GM19468 (cell line): ENCODE measurements at regions not wholly inside any gene's neighbourhood (a gene's known extent, or its start where the extent isn't known, plus 50 kb on each side); places are given as distances from the start of the nearest gene placed in this dataset.
"Not testable (repeated sequence)": the region's sequence is repeated elsewhere in the genome, so short reads cannot be mapped to it uniquely, and the experiment has no call there.

Source experiments
- ATAC-seq: cut with Tn5 transposase; IDR thresholded peaks from one replicate; pipeline ENCODE4 v1.9.1; 2021; ENCODE audit warnings: mild to moderate bottlenecking, moderate library complexity, moderate number of reproducible peaks; ENCODE audit not compliant: unreplicated experiment; ENCODE audit errors: extremely low read depth

DNA sequence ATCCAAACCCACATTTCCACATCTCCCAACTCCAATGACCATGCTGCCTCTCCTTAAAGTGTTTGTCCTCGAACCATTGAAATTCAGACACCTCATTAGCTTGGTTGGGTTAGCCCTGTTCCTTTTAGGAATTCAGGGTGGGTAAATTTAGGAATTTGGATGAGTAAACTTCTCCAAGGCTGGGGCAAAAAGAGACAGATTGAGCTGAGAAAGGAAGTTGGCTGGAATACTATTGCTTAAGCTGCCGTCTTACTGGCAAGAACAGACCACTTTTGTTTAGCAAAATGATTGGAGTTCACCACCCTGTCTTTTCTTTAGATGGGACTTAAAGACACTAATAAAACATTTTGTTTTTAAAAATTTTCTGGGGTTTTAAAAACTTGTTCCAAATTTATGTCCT lies 143.6 kb upstream of the GDNF start:
- ATAC-seq: no peak

DNA sequence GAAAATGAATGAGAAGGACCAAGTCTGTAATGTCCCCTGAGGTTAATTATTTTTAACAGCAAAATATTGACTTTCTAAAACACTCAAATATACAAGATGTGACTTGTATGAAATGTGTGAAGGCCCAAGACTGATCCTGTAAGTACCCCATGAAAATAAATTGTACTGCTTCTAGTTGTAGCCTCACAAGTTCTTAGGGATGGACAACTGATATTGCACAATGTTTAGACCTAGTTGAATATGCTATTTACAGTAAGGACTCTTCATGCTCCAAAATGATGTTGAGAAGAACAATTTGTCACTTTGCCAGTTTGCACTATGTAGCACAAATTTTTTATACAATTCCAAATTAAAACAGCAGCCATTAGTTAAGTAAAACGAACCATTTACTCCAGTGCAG lies 139.7 kb upstream of the GDNF start:
- ATAC-seq: no peak

DNA sequence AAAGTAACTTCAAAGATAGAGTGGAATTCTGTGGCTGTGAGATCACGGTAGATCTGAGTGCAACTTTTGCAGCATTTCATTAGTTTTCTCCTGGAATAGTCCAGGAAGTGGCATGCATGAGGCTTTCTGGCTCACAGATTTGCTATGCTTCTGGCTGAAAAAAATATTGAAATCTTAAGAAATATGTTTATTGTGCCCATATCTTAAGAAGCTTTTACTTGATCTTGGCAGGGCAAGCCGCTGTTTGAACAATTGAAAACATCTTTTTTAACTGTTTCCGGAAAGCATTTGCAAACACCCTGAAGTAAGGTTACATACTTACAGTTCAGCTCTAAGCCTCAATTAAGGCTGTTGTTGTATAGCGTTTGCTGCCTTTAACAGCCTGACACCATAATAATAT lies 135.7 kb upstream of the GDNF start:
- no peak for ATAC-seq

DNA sequence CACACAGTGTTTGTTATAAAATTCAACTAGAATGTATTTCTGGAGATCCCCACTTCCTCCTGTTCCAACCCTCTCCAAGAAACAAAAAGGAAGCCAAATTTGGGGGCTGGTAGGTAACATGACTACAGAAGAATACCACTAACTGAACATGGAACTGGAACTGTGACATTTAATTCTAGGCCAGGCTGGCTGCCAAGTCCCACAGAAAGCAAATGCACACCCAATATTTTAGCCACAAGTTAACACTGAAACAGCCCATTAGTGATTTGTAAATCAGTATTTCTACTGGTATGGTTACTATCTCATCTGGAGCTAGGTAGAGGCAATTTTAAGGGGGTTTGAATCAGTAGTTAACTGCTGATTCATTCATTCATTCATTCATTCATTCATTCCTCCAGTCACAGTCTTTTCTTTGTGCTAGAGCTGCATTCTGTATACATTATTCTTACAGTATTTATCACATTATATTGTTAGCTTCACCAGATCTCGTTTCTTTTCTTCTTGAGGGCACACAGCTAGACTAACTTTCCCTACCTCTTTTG lies 131.7 kb upstream of the GDNF start:
- no peak for ATAC-seq

DNA sequence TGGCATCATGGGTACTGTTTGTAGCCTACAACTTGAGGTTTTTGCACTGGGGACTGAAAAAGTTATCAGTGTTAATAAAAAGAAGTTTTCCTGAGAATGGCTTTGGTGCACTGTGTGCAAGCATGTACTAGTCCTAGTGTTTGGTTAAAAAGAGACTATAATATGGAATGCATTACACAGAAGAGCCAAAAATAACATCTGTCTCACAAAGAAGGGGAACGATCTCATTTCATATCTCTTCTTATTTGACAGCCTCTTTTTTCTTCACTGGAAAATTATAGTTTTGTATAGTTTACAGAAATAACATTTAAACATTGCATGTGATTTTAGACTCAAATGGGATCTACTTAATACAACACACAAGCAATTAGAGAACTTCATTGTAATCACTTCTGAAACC lies 127.0 kb upstream of the GDNF start:
- no peak for ATAC-seq

DNA sequence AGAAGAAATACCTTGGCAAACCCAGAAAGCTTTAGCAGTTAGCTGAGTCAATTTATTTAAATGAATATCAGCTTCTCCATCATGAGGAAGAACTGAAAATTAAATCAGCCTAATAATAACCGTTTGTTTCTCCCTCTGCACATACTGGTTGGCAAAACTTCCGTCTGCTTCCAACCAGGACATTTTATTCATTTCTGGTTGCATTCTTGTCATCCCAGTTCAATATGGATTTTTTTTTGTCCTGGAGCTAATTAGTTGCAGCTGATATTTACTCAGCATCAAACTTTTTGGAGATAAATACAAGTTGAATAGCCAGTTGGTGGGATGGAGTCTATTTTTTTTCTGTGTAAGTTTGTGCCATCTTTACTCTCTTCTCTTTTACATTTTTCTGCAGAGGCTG lies 126.5 kb upstream of the GDNF start:
- ATAC-seq: no peak

DNA sequence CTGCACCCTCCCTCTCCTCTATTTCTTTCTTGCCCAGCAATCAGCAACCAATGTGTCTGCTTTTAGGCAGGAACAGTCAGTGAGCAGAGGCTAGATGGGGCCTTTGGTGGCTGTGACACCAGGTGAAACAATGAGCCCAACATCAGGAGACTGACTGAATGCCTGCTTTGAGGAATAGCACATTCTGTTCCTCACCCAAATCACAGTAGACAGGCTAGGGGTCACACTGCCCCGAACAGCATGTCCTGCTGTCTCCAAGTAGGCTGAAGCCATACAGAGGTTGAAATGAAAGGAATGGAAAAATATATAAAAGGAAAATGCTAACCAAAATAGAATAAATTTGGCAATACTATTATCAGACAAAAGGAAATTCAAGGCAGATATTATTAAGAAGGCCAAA lies 122.5 kb upstream of the GDNF start:
- ATAC-seq: no peak

DNA sequence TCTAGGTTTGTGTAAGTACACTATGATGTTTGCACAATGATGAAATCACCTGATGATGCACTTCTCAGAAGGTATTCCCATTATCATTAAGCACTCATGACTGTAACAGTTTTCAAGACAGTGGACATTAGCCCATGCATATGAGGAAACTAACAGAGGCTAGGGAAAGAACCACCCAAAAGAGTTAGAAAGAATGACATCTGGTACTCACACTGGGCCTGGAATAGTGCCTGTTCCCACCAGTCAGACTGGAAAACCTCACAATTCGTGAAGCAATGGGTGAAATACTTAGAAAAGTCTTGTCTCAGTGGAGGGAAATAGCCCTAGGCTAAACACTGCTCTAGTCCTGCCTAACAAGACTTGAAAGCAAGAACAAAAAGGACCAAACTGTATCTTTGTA lies 117.4 kb upstream of the GDNF start:
- ATAC-seq: no peak

DNA sequence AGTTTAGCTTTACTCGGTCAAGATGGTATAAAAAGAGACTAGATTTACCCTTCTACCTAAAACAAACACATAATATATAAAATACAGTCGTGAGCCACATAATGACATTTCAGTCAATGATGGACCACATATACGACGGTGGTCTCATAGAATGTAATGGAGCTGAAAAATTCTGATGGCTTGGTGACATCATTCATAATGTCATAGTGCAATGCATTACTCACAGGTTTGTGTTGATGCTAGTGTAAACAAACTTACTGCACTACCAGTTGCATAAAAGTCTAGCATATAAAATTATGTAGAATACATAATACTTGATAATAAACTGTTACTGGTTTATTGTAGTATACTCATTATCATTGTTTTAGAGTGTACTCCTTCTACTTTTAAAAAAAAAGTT lies 115.9 kb upstream of the GDNF start:
- ATAC-seq: no peak

DNA sequence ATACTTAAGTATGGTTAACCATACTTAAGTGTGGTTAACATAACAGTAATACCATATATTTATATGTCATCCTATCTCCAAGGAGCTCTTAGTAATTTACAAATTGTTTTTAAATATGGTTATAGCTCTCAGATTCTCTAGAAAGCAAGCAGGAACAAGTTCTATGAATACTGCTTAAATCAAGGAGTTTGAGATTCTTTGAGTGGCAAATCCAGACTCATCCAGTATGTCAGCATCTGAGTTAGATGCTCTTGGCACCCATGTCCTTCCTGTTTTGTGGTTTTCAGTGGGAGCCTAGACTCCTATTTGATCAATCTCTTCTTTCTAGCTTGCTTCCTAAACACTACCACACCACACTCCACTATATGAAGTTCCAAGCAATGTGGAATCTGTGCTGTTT lies 114.7 kb upstream of the GDNF start:
- ATAC-seq: no peak

DNA sequence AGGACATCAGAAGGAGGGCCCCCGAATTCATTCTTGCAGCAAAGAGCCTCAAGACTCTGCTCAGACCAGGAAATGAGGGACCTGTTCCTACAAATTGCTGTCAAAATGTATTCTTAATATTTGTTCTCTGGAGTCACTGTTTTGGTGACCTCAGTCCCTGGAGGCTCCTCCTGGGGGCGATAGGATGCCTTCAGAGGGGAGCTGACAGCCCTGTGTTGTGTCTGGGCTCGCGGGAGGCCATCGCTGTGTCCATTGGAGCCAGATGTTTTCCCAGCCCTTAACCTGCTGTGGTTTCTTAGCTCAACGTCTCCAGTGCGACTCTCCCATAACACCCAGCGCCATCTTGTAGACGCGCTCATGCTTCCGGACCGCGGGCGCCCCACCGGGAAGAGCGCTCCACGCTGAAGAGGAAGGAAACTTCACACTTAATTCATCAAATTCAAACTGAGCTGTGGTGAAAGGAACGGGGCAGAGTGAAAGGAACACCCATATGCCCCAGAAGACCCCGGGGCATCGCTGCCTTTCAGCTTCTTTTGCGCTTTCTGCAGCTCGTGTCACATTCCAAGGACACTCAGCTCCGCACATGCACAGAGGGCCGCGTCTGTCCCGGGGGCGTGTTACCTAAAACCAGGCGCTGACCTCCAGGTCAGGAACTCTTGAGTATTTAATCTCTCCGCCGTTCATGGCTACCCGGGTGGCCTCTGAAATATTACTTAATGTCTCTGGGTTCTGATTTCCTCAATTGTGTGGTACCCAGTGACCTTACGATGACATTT lies 112.3 kb upstream of the GDNF start:
- ATAC-seq: no peak

DNA sequence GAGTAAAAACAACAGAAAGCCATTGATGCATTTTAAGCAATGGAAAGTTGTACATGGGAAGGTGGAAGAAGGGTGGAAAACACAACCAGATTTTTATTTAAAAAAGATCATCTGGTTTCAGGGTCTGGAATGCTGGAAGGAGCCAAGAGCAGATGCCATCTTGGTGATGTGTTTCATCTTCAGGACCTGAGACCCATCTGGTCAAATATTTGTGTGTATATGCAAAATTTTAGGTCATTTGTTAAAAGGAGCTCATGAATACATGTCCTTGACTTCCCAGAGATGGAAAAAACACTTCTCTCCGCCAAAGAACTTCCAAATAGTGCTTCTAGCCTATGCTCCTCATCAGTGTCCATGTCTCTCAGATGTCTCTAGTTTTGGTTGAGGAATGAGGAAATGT lies 110.6 kb upstream of the GDNF start:
- no peak for ATAC-seq

DNA sequence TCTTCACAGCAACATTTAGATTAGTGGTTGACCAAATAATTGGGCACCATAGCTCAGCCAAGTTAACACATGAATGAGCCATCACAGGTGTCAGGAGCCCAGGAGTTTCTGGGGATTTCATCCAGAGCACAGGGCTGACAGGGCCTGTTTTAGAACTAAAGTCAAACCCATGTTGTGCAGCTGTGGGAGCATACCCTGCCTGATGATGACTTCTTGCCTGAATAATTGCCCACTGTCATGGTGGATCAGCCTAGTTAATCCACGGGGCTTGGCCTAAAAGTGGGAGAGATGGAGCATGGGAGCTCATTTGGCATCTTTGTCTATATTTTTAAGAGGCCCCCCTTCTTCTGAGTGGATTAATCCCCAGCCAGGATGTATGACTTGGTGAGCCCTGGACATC lies 105.6 kb upstream of the GDNF start:
- no peak for ATAC-seq

DNA sequence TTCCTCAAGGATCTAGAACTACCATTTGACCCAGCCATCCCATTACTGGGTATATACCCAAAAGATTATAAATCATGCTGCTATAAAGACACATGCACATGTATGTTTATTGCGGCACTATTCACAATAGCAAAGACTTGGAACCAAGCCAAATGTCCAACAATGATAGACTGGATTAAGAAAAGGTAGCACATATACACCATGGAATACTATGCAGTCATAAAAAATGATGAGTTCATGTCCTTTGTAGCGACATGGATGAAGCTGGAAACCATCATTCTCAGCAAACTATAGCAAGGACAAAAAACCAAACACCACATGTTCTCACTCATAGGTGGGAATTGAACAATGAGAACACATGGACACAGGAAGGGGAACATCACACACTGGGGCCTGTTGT lies 103.3 kb upstream of the GDNF start:
- not testable (repeated sequence) for ATAC-seq

DNA sequence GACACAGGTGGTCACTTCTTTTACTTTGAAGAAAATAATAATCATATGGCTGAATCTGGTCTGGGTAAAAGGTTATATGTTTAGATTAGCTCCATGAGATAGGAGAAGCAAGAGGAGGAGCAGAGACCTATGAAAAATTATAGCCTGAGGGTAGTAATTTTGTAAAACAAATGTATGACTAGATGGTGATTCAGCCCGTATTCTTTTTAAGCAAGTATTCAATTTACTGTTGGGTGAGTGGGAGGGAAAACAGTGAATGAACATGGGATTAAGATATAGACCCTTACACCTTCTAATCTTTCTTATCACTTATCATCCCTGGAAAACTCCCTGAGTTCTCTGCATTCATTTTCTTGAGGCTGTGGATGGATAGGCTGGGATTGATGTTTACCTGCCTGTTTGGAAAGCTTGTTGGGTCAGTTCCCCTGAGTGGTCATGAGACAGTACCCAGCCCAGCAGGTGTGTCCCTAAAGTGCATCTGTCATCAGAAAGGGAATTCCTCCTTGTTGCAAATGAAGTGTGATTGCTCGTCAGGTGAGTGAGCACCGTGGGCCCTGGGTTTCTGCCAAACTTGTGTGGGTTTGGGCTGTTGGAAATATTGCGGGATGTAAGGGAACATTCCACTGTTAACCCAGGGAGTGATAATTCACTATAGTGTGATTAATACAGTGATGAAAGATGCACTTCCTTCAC lies 101.2 kb upstream of the GDNF start:
- ATAC-seq: no peak

DNA sequence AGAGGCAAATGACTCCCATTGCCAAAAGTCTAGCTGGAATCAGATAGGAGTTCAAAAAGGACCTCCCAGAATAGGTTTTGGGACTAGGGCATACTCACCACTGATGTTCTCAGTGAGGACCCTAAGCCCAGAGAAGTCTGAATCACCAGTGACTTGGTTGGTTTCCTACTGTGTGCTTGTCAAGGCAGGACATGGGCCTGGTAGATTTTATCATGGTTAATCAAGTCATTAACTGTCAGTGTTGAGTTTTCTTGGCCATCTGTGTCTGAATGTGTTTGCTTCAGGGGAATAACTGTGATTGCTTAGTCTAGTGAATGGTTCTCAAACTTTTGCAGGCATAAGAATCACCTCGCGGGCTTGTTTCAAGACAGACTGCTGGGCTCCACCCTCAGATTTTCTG lies 99.0 kb upstream of the GDNF start:
- ATAC-seq: no peak

DNA sequence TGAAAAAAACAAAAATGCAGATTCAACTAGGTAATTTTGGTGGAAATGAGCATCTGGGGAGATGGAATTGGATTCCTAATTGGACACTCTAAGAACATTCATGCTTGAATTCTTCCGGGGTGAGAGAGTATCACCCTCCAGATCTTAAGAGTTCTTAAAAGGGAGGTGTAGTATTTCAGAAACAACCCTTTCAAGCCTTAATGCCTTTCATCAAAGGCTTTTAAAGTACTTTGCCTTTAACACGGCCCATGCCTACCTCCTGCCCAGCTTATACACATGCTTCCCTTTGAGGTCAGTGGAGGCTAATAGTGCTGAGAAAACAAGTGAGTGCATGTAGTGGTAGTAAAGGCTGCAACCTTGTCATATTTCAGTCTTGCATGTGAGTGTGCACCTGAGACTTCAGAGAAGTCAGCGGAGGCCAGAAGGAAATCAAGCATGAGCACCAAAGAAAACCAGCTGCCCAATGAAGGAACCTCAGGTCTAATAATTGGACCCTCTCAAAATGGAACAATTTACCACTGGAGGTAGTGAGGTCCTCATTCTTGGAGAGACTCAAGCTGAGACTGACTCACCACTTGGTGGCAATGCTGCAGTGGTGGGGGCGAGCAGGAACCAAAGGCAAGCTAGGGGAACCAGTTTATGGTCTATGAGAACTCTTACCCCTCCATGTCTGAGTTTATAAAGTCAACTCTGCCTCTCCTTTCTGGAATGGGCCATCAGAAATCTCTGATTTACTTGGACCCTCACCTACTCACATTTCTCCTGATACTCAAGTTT lies 98.4 kb upstream of the GDNF start:
- no peak for ATAC-seq

DNA sequence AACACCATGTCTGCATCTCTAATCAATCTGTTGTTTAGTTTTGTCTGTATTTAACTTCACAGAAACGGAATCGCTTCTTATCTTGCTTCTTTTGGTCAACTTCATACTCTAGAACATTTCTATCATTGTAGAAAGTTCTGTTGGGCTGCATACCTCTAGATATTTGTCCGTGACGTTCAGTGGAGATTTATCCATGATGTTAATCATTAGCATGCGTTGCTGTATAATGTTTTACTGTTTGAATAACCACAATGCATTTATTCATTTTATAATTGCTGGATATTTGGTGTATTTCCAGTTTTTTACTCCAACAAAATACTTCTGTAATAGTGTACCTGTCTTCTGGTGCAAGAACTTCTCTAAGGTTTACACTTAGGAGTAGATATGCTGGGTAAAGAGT lies 96.2 kb upstream of the GDNF start:
- no peak for ATAC-seq

DNA sequence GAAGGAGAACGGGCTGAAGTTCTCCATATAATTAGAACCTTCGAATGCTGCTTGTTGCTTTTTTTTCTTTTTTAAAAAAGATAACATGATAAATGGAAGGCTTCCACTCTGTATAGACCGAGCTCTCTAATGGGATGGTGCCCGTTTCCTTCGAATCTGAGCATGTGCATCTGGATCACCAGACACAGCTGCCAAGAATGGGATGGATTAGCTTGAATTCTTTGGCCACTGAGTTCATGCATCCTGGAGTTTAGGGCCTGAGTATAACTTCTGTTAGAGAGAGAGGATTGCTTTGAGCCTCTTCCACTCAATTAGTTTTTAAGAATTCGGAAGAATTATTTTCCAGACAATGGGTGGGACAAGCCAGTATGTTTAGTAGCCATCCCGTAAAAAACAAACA lies 93.7 kb upstream of the GDNF start:
- no peak for ATAC-seq

DNA sequence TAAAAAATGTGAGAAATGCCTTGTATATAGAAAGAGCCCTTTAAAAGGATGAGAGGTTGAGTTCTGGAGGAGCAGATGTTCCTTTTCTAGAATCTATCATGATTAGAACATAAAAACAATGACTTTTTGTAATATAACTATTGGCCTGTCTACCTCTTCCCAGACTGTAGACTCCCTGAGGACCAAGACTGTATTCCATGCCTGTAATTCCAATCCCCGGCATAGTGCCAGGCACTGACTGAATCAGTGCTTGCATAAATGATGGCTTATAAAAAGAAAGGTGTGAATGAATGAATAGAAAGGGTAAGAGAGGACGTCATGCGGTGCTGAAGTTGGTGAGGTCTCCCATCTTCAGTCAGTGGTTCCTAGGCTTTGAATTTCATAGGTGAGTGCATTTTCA lies 92.6 kb upstream of the GDNF start:
- no peak for ATAC-seq

DNA sequence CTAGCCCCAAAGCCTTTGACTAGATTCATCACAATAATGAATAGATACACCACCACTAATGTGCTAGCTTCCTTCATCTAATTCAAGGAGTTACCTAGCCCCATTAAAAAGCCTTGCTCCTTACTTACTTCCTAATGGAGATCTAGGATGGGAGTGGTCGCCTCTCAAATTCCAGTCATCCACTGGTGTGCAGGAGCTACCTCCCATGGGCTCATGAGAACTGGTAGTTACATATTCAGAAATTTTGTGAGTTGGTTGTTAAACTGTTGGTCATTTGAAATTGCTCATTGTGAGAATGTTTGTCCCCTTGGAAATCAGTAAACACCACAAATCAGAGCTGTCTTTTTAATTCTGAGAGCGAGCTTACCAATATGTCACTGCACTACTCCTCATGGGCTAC lies 91.7 kb upstream of the GDNF start:
- no peak for ATAC-seq
